Nephron (organoid): ENCODE measurements at regions not wholly inside any gene's neighbourhood (a gene's known extent, or its start where the extent isn't known, plus 50 kb on each side); places are given as distances from the start of the nearest gene placed in this dataset.
A peak's percentile ranks its signal among the peaks of the same experiment; 100 is the strongest.
"Not testable (repeated sequence)": the region's sequence is repeated elsewhere in the genome, so short reads cannot be mapped to it uniquely, and the experiment has no call there.

Experiments used
- H3K27ac Mint-ChIP-seq, 3 experiments: 2 replicates each; pipeline ENCODE4 v1.8.0; 2020; ENCODE audit warnings: mixed read lengths in 3 of 3, mild to moderate bottlenecking in 2 of 3, moderate library complexity in 1 of 3
- H3K27me3 Mint-ChIP-seq: 2 replicates; pipeline ENCODE4 v1.8.0; 2021; ENCODE audit warnings: low read depth, mild to moderate bottlenecking, moderate library complexity, mixed read lengths
- H3K36me3 Mint-ChIP-seq: 2 replicates; pipeline ENCODE4 v1.8.0; 2020; ENCODE audit warnings: low read depth, mixed read lengths
- H3K4me1 Mint-ChIP-seq: 2 replicates; pipeline ENCODE4 v1.8.0; 2020; ENCODE audit warnings: mixed read lengths
- H3K4me3 Mint-ChIP-seq, 3 experiments: 2 replicates each; pipeline ENCODE4 v1.8.0; 2020; ENCODE audit warnings: mild to moderate bottlenecking in 3 of 3, mixed read lengths in 3 of 3, moderate library complexity in 2 of 3
- H3K9me3 Mint-ChIP-seq: 2 replicates; pipeline ENCODE4 v1.8.0; 2020; ENCODE audit warnings: mixed read lengths
- TF ChIP-seq, protein P1 (sequence below), 3 experiments: fragments of 200-600 bp; sonication (generic); IDR thresholded peaks; one replicate each; pipeline ENCODE4 v1.5.0; 2021; ENCODE audit warnings: antibody characterized with exemption in 3 of 3; ENCODE audit not compliant: unreplicated experiment in 3 of 3

- H3K27ac Mint-ChIP-seq: no peak overlapping the region
- H3K9me3 Mint-ChIP-seq: peaks cover 9% of the 10 kb centered on the region
- H3K4me3 Mint-ChIP-seq: no peak overlapping the region
- TF ChIP-seq, protein P1, sequence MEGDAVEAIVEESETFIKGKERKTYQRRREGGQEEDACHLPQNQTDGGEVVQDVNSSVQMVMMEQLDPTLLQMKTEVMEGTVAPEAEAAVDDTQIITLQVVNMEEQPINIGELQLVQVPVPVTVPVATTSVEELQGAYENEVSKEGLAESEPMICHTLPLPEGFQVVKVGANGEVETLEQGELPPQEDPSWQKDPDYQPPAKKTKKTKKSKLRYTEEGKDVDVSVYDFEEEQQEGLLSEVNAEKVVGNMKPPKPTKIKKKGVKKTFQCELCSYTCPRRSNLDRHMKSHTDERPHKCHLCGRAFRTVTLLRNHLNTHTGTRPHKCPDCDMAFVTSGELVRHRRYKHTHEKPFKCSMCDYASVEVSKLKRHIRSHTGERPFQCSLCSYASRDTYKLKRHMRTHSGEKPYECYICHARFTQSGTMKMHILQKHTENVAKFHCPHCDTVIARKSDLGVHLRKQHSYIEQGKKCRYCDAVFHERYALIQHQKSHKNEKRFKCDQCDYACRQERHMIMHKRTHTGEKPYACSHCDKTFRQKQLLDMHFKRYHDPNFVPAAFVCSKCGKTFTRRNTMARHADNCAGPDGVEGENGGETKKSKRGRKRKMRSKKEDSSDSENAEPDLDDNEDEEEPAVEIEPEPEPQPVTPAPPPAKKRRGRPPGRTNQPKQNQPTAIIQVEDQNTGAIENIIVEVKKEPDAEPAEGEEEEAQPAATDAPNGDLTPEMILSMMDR (IDR thresholded peaks at IDR 0.05; ENCODE audit: unreplicated experiment in 3 of 3): no peak
- peaks cover 18% of the 10 kb centered on the region for H3K36me3 Mint-ChIP-seq
- H3K4me1 Mint-ChIP-seq: no peaks in the 10 kb centered on the region
- no peaks in the 10 kb centered on the region for H3K27me3 Mint-ChIP-seq
Observed at GRCh38 chr1:94668528-94668927, 127.0 kb upstream of the F3 start.

- Mint-ChIP-seq H3K27ac (no peak overlapping the region), H3K9me3 (peaks cover 9% of the 10 kb centered on the region), H3K27me3 (no peaks in the 10 kb centered on the region), H3K36me3 (peaks cover 18% of the 10 kb centered on the region), H3K4me1 (no peaks in the 10 kb centered on the region), H3K4me3 (no peak overlapping the region)
- TF ChIP-seq, protein P1 (IDR thresholded peaks at IDR 0.05; ENCODE audit: unreplicated experiment in 3 of 3): no peak
Observed at GRCh38 chr1:94667818-94668217, 126.3 kb upstream of the F3 start.

- Mint-ChIP-seq H3K9me3 (peaks cover 9% of the 10 kb centered on the region), H3K36me3 (peaks cover 16% of the 10 kb centered on the region), H3K27me3 (no peaks in the 10 kb centered on the region), H3K4me1 (peaks cover under 1% of the 10 kb centered on the region), H3K4me3 (no peak overlapping the region), H3K27ac (no peak overlapping the region)
- TF ChIP-seq, protein P1 (IDR thresholded peaks at IDR 0.05; ENCODE audit: unreplicated experiment in 3 of 3): no peak
Observed at GRCh38 chr1:94666797-94667196, 125.2 kb upstream of the F3 start.

- no peak overlapping the region for H3K4me3 Mint-ChIP-seq
- H3K9me3 Mint-ChIP-seq: no peaks in the 10 kb centered on the region
- peaks cover 19% of the 10 kb centered on the region for H3K4me1 Mint-ChIP-seq
- H3K36me3 Mint-ChIP-seq: peaks cover 3% of the 10 kb centered on the region
- TF ChIP-seq, protein P1 (IDR thresholded peaks at IDR 0.05; ENCODE audit: unreplicated experiment in 3 of 3): no peak
- peak overlapping the region in 2 of 3 experiments; percentile 58 to 78 for H3K27ac Mint-ChIP-seq
- H3K27me3 Mint-ChIP-seq: no peaks in the 10 kb centered on the region
Observed at GRCh38 chr1:94661431-94661932, 119.9 kb upstream of the F3 start.

GRCh38 chr1:94660994-94661393 is 119.4 kb upstream of the F3 start:
- Mint-ChIP-seq H3K9me3 (no peaks in the 10 kb centered on the region), H3K36me3 (peaks cover 3% of the 10 kb centered on the region), H3K27ac (peak overlapping the region in 2 of 3 experiments; percentile 58 to 78), H3K4me1 (peaks cover 19% of the 10 kb centered on the region), H3K27me3 (no peaks in the 10 kb centered on the region), H3K4me3 (no peak overlapping the region)
- TF ChIP-seq, protein P1 (IDR thresholded peaks at IDR 0.05; ENCODE audit: unreplicated experiment in 3 of 3): no peak

DNA sequence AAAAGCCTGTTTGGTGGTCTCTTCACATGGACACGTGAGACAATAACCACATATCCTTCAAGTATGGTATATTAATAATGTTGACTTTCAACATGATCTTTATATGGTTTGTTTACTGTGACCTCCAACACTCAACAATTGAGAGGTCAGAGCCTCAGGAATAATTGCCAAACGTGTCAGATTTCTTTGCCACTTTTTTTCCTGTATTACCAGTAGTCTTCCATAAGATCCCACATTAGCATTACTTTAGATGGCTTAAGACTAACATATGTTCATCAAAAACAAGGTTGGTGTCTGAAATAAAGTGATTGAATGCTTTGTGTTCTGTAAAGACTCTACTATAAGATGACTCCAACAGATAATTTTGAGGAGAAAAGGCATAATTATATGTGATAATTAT is 118.7 kb upstream of the F3 start:
- H3K36me3 Mint-ChIP-seq: peaks cover 3% of the 10 kb centered on the region

DNA sequence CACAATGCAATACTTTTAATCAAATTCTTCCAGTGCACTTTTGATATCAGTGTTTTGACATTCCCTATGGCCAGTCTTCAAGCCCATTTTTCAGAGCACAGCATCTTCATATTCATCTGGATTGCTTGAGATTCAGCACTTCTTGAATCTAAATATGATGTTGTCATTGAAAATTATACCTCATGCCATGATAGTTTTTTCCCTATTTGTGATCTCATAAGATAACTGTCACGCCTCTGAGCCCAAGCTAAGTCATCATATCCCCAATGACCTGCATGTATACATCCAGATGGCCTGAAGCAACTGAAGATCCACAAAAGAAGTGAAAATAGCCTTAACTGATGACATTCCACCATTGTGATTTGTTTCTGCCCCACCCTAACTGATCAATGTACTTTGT is 117.6 kb upstream of the F3 start:
- H3K27ac Mint-ChIP-seq, H3K9me3 Mint-ChIP-seq, H3K4me3 Mint-ChIP-seq, H3K27me3 Mint-ChIP-seq, H3K36me3 Mint-ChIP-seq: not testable (repeated sequence)
- peaks cover 19% of the 10 kb centered on the region for H3K4me1 Mint-ChIP-seq

More for the DNA sequence above, 118.7 kb upstream of the F3 start:
- no peak overlapping the region for H3K4me3 Mint-ChIP-seq
- H3K27me3 Mint-ChIP-seq: no peaks in the 10 kb centered on the region
- H3K4me1 Mint-ChIP-seq: peaks cover 19% of the 10 kb centered on the region
- peak overlapping the region in 1 of 3 experiments; percentile 2 for H3K27ac Mint-ChIP-seq
- TF ChIP-seq, protein P1 (IDR thresholded peaks at IDR 0.05; ENCODE audit: unreplicated experiment in 3 of 3): no peak
- no peaks in the 10 kb centered on the region for H3K9me3 Mint-ChIP-seq
